Astrocyte of the spinal cord (primary cell): ENCODE measurements at regions not wholly inside any gene's neighbourhood (a gene's known extent, or its start where the extent isn't known, plus 50 kb on each side); places are given as distances from the start of the nearest gene placed in this dataset.

Experiments used
- DNase-seq: peaks from one replicate; pipeline ENCODE4 v3.0.0; 2011; ENCODE audit warnings: low read depth, low spot score
- H3K4me3 ChIP-seq: 2 replicates; pipeline ENCODE4 v1.5.1; 2011; ENCODE audit warnings: low read depth, mild to moderate bottlenecking, low read length, moderate library complexity
- in situ Hi-C: cut with HindIII; loops from 2 replicates; pipeline ENCODE4 v1.10.0; 2017; ENCODE audit warnings: low sequenced_read_pairs
- TF ChIP-seq, protein P1 (sequence below): IDR thresholded peaks from 2 replicates; pipeline ENCODE4 v1.5.1; 2012; ENCODE audit warnings: low read depth, mild to moderate bottlenecking, low read length, inconsistent platforms

- H3K4me3 ChIP-seq, result no peak overlapping the region
- DNase-seq, result no peak
- TF ChIP-seq, protein P1, sequence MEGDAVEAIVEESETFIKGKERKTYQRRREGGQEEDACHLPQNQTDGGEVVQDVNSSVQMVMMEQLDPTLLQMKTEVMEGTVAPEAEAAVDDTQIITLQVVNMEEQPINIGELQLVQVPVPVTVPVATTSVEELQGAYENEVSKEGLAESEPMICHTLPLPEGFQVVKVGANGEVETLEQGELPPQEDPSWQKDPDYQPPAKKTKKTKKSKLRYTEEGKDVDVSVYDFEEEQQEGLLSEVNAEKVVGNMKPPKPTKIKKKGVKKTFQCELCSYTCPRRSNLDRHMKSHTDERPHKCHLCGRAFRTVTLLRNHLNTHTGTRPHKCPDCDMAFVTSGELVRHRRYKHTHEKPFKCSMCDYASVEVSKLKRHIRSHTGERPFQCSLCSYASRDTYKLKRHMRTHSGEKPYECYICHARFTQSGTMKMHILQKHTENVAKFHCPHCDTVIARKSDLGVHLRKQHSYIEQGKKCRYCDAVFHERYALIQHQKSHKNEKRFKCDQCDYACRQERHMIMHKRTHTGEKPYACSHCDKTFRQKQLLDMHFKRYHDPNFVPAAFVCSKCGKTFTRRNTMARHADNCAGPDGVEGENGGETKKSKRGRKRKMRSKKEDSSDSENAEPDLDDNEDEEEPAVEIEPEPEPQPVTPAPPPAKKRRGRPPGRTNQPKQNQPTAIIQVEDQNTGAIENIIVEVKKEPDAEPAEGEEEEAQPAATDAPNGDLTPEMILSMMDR, result no peak
- in situ Hi-C loops, result no loop called here
Observed at GRCh38 chr4:71272976-71273375, 65.8 kb upstream of the SLC4A4 start.

DNA sequence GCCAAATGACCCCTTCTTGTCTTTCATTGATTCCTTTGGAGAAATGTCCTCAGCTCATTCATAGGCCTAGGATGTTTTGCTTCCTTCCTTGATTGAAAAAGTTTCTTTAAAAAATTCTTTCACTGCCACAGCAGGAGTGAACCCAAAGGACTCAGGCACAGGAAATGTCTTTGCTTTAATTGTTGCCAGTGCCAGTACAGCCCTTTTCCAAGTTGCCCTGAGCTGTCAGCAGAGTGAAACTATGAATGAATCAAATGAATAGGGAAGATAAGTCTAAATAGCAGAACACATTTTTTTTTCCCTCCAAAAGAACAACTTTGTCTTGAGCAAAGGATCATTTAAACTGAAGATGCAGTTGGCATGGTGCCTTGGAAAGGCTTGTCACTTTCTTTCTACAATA lies 63.8 kb upstream of the SLC4A4 start:
- H3K4me3 ChIP-seq, result no peak overlapping the region
- no peak for DNase-seq
- TF ChIP-seq, protein P1, result no peak
- in situ Hi-C loops, result no loop called here

DNA sequence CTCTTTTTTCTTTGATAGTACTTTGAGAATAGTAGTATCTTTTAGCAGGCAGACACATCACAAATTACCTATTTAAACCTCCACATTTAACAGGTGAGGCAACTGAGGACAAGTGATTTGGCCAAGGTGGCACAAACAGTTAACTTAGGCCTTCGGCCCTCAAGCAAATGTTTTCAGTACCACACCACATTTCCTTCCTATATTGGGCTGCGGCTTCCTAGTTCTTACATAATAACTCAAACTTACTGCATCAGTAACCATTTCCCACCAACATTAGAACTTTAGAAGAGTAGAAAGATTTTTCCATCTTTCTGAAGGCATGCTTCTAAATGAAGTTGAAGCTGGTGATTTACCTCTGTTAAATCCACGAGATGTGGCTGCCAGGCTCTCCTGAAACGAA lies 63.2 kb upstream of the SLC4A4 start:
- TF ChIP-seq, protein P1, result no peak

GRCh38 chr4:71277353-71277752 lies 61.5 kb upstream of the SLC4A4 start:
- DNase-seq, result no peak
- TF ChIP-seq, protein P1, result no peak
- H3K4me3 ChIP-seq, result no peak overlapping the region
- in situ Hi-C loops, result no loop called here

More for the DNA sequence above, 63.2 kb upstream of the SLC4A4 start:
- in situ Hi-C loops, result no loop called here
- no peak for DNase-seq
- H3K4me3 ChIP-seq, result no peak overlapping the region

DNA sequence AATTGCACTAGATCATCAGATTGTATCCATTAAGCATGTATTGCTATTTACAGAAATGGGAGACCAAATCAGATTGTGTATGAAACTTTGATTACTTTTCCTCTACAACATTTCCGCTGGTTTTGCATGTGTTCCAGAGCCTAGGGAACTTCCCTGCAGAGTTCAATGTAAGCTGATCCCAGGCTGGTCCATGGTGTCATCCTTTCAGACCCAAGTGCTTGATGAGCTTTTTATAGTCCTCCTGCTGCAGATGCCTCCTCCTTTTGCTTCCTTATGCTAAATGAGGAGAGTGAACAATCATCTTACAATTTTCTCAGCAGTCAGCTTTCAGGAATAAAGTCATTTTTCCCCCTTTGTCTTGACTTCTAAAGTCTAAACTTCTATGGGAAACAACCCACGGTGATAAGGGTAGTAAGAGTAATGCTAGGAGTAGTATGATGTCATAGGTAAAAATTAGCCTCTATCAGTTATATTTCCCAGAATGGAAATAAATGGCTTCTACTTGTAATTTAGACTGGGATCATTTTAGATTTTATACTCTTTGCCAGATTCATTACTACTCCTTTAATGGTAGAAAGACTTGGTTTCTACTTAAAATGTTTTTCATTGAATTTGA lies 55.1 kb upstream of the SLC4A4 start:
- DNase-seq, result no peak
- no peak overlapping the region for H3K4me3 ChIP-seq
- TF ChIP-seq, protein P1, result no peak
- in situ Hi-C loops, result no loop called here

DNA sequence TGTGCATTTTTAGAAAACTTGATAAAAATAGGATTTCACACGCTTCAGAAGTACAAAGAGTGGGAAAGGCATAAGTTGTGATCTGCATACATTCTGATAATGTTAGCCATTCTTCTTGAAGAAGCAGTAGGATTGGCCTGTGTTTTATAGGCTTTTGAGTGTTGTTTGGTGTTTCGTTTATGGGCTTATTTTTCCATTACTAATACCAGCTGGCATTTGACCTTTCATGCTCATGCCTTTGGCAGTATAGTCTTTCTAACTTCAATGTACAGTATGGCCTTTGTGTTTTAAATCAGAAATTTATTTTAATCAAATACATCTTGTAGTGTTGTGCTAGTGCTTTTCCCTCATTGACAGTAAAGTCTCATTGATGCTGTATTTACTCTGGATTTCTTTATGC lies 51.5 kb upstream of the SLC4A4 start:
- TF ChIP-seq, protein P1, result no peak
- no peak overlapping the region for H3K4me3 ChIP-seq
- in situ Hi-C loops, result no loop called here
- DNase-seq, result no peak
